Hindlimb muscle (tissue), 1 donor: ENCODE measurements at regions not wholly inside any gene's neighbourhood (a gene's known extent, or its start where the extent isn't known, plus 50 kb on each side); places are given as distances from the start of the nearest gene placed in this dataset.
"Not testable (repeated sequence)": the region's sequence is repeated elsewhere in the genome, so short reads cannot be mapped to it uniquely, and the experiment has no call there.

Experiments used
- DNase-seq: peaks from one replicate; pipeline ENCODE4 v3.0.0-alpha.2; 2013

GRCh38 chr5:6106756-6107155 lies 271.6 kb downstream of the MED10 start:
- no peak for DNase-seq

- DNase-seq = no peak
Observed at GRCh38 chr5:6105320-6105719, 273.0 kb downstream of the MED10 start.

- no peak for DNase-seq
Observed at GRCh38 chr5:6096101-6096500, 282.2 kb downstream of the MED10 start.

DNA sequence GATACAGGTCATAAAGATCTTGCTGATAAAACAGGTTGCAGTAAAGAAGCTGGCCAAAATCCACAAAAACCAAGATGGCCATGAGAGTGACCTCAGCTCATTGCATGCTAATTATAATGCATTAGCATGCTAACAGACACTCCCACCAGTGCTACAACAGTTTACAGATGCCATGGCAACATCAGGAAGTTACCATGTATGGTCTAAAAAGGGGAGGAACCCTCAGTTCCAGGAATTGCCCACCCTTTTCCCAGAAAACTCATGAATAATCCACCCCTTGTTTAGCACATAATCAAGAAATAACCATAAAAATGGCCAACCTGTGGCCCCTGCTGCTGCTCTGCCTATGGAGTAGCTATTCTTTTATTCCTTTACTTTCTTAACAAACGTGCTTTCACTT lies 284.2 kb downstream of the MED10 start:
- not testable (repeated sequence) for DNase-seq

DNA sequence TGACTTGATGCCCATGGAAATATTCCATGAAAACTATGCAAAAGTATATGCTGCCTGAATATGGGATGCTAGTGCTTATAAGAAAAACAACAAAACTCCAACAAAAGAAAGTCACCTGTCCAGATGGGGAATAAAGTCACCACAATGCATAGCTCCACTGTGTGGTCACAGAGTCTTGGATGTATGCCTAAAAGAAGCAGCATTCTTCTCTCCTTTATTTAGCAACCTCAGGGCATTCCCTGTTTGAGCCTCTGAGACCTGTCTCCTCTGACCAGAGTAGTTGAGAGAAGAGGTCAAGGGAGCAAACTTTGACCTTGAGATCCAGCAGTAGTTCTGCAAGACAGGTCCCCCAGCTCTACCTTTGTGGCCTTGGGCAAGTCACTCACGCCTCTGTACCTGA lies 287.5 kb downstream of the MED10 start:
- DNase-seq = no peak

GRCh38 chr5:6090079-6090654 lies 288.2 kb downstream of the MED10 start:
- DNase-seq = no peak

GRCh38 chr5:6088706-6089105 lies 289.6 kb downstream of the MED10 start:
- no peak for DNase-seq

GRCh38 chr5:6087576-6087975 lies 290.8 kb downstream of the MED10 start:
- no peak for DNase-seq

DNA sequence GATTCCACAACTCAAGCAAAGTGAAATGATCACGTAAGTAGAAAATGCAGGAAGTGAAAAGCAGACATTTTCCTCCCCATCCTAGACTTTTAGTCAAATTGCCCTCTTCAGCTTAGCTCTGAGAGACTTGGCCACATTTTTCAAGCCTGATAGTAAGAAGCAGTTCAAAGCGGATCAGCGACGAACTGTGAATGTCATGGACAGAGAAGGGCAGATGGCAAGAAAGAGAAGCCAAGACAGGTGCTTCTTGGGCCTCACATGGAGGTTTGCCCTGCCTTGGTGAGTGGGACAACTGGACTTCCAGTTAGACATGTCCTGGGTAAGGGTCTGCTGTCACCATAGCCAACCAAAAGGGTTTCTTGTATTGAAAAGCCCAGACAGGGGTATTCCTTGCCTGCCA lies 291.5 kb downstream of the MED10 start:
- DNase-seq = no peak

GRCh38 chr5:6085341-6085860 lies 292.9 kb downstream of the MED10 start:
- no peak for DNase-seq

DNA sequence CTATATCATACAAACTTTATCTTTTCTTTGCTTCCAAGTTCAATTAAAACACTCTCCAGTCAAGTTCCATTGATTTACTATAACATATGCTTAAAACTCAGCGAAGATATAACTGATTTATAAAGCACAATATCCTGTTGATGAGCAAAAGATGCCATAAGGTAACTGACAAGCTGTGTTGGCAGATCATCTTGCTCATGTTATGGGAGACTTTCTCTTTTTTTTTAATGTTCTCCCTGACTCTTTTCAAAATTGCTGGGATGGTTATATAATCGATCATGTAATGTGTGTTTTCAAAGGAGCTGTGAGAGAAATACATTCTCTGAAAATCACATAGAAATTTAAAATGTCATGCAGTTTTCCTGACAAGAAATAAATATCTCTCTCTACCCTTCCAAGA lies 293.5 kb downstream of the MED10 start:
- no peak for DNase-seq

DNA sequence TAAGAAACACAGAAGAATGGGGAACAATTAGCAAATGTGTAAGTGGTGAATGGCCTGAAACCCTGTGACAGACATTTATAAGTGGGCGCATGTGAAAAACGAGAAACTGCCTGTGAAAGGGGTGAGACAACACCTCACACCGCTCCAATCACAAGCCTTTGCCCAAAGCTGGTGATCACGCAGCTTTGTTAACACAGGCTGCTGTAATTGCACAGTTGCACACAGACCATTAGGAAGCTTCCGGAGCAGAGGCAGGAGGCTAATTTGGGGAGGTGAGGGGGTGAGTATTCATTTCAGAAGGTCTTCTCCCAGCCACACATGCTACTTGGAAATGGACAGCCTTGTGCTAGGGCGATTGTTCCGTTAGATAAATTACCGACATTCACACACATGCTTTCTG lies 294.0 kb downstream of the MED10 start:
- DNase-seq = no peak

- DNase-seq = no peak
Observed at GRCh38 chr5:6083311-6083978, 294.9 kb downstream of the MED10 start.

- no peak for DNase-seq
Observed at GRCh38 chr5:6082685-6083084, 295.7 kb downstream of the MED10 start.

DNA sequence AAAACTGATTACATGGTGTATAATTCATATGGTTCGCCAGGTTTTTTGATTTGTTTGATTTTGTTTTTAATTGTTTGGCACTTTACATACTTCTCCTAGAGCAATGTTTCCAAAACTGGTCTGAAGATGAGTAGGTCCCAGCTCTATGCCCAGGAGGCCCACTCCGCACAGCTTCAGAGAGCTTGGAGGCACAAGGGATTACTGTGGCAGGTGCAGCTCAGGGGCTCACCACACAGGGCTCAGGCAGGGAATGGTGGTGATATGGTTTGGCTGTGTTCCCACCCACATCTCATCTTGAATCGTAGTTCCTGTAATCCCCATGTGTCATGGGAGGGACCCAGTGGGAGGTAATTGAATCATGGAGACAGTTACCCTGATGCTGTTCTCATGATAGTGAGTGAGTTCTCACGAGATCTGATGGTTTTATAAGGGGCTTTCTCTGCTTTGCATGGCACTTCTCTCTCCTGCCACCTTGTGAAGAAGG lies 296.6 kb downstream of the MED10 start:
- DNase-seq = no peak

DNA sequence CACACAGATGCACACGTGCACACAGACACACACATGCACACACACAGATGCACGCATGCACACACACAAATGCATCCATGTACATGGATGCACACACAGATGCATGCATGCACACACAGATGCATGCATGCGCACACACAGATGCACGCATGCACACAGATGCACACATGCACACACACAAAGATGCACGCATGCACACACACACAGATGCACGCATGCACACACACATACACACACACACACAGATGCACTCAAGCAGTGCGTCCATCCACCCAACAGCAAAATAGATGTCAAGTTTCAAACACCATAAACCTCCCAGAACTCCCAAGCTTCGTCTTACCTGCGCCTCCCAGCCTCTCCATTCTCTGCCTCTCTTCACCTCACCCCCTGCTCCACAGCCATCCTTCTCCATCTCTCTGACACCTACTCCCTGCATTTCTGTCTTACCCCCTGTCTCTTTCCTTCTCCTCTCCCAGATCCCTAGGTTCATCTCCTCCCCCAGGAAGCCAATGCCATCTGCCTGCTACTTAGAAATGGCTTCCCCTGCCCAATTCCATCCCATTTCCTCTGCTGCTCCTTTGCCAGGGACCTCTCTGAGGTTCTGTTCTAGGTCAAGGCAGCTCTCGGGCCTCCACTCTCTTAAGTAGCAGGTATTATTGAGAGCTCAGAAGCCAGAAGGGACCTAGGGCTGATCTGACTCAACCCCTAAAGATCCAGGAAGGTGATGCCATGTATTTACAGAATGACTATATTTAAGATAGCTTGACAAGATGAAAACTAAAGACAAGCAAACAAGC lies 297.2 kb downstream of the MED10 start:
- no peak for DNase-seq

- DNase-seq = no peak
Observed at GRCh38 chr5:6080436-6080835, 297.9 kb downstream of the MED10 start.

DNA sequence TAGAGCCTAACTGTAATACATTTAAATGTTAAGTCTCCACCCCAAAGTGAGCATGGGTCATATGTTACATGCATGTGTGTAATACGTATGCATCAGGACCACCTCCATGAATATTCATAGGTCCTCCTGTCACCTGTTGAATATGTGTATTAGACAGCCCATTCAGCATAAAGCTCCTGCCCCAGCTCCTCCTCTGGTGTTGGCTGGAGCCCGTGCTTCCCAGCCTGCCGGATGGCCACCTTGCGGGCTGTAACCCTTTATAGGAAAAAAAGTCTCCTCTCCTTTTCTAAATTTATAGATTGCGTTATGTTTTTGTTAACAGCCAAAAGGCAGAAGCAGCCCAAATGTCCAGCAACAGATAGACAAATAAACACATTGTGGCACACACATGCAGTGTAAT lies 299.5 kb downstream of the MED10 start:
- no peak for DNase-seq

GRCh38 chr5:6076341-6077239 lies 301.8 kb downstream of the MED10 start:
- DNase-seq = no peak

- DNase-seq = not testable (repeated sequence)
Observed at GRCh38 chr5:6072488-6072887, 305.9 kb downstream of the MED10 start.

GRCh38 chr5:6069496-6070185 lies 308.7 kb downstream of the MED10 start:
- no peak for DNase-seq

GRCh38 chr5:6066016-6066415 lies 312.3 kb downstream of the MED10 start:
- DNase-seq = no peak
